A549 (cell line): ENCODE measurements at regions not wholly inside any gene's neighbourhood (a gene's known extent, or its start where the extent isn't known, plus 50 kb on each side); places are given as distances from the start of the nearest gene placed in this dataset.

Experiments used
- ATAC-seq, 2 experiments: fragments of 200-7000 bp in 1 of 2; fragments of >200 bp in 1 of 2; cut with Nextera tagmentation in 1 of 2; cut with Tn5 transposase in 1 of 2; 3 replicates each; pipeline versions ENCODE4 v1.8.0 to v1.9.1; 2018 to 2020; ENCODE audit warnings: mild to moderate bottlenecking in 1 of 2, moderate library complexity in 1 of 2
- CTCF ChIA-PET: fragments of 300-600 bp; sonication (Branson Sonifier 250); formaldehyde crosslinking; extraction: SDS; loops from one replicate; lab custom pipeline; 2021; ENCODE audit warnings: antibody characterized with exemption, inconsistent platforms; lab: Yijun Ruan, JAX
- POLR2A ChIA-PET: fragments of 350-600 bp; formaldehyde crosslinking; extraction: SDS; loops from one replicate; lab custom pipeline; 2021; ENCODE audit warnings: antibody characterized with exemption, inconsistent platforms; lab: Yijun Ruan, JAX
- DNase-seq, 2 experiments: peaks; one replicate each; pipeline versions ENCODE4 v3.0.0 to v3.0.0-alpha.2; 2011 to 2016; ENCODE audit warnings: low read depth in 1 of 2, low spot score in 1 of 2
- FAIRE-seq: peaks from 2 replicates; lab custom pipeline; 2011; peaks lifted over from hg19 to GRCh38; lab: Jason Lieb, UNC
- H3K27ac ChIP-seq, 2 experiments: fragments of >200 bp; sonication (Bioruptor Twin); formaldehyde crosslinking; 3 replicates each; pipeline ENCODE4 v1.5.1; 2016 to 2017
- H3K4me1 ChIP-seq: fragments of >200 bp; sonication (Bioruptor Twin); formaldehyde crosslinking; 3 replicates; pipeline ENCODE4 v1.6.1; 2016
- H3K4me2 ChIP-seq: fragments of >200 bp; sonication (Bioruptor Twin); formaldehyde crosslinking; 3 replicates; pipeline ENCODE4 v1.6.1; 2016
- H3K4me3 ChIP-seq: fragments of >200 bp; sonication (Bioruptor Twin); formaldehyde crosslinking; 3 replicates; pipeline ENCODE4 v1.5.1; 2016
- H3K9me3 ChIP-seq: fragments of >200 bp; sonication (Bioruptor Twin); formaldehyde crosslinking; 3 replicates; pipeline ENCODE4 v1.6.1; 2016
- BCL3 ChIP-seq: fragments of >200 bp; sonication (Bioruptor Twin); formaldehyde crosslinking; IDR thresholded peaks from 3 replicates; pipeline ENCODE4 v1.6.1; 2016
- BHLHE40 ChIP-seq: IDR thresholded peaks from 2 replicates; pipeline ENCODE4 v1.6.1; 2012; ENCODE audit warnings: low read depth, low read length, inconsistent platforms
- CBX2 ChIP-seq: fragments of 200-600 bp; sonication (generic); IDR thresholded peaks from 2 replicates; pipeline ENCODE4 v1.6.1; 2016; ENCODE audit warnings: low read depth, mild to moderate bottlenecking, borderline replicate concordance
- CBX8 ChIP-seq: fragments of 200-600 bp; sonication (generic); IDR thresholded peaks from 2 replicates; pipeline ENCODE4 v1.6.1; 2016
- CHD2 ChIP-seq: fragments of 150-350 bp; IDR thresholded peaks from 2 replicates; pipeline ENCODE4 v1.6.1; 2014; ENCODE audit warnings: low read length; ENCODE audit not compliant: partially characterized antibody
- CTCF ChIP-seq: fragments of >200 bp; sonication (Bioruptor Twin); formaldehyde crosslinking; IDR thresholded peaks from 3 replicates; pipeline ENCODE4 v1.5.1; 2016
- E2F6 ChIP-seq: IDR thresholded peaks from 2 replicates; pipeline ENCODE4 v1.6.1; 2012; ENCODE audit warnings: low read depth, borderline replicate concordance
- EHF ChIP-seq: fragments of 250-450 bp; sonication (Bioruptor Pico); IDR thresholded peaks from 2 replicates; pipeline ENCODE4 v1.5.0; 2020; ENCODE audit warnings: mild to moderate bottlenecking
- EHMT2 ChIP-seq: fragments of 200-600 bp; sonication (generic); IDR thresholded peaks from 2 replicates; pipeline ENCODE4 v1.6.1; 2016; ENCODE audit warnings: antibody characterized with exemption, low read depth, mild to moderate bottlenecking, moderate library complexity
- ELK1 ChIP-seq: fragments of 150-350 bp; IDR thresholded peaks from 2 replicates; pipeline ENCODE4 v1.6.1; 2014; ENCODE audit warnings: low read depth, mild to moderate bottlenecking, low read length
- EP300 ChIP-seq, 2 experiments: fragments of >200 bp; sonication (Bioruptor Twin); formaldehyde crosslinking; IDR thresholded peaks; 2 replicates in 1 of 2; 3 replicates in 1 of 2; pipeline ENCODE4 v1.6.1; 2016 to 2017
- FOSL2 ChIP-seq, 2 experiments: fragments of 450-650 bp in 1 of 2; fragments of >200 bp in 1 of 2; sonication (Bioruptor Twin) in 1 of 2; formaldehyde crosslinking; IDR thresholded peaks; 2 replicates each; pipeline versions ENCODE4 v1.5.0 to v1.6.1; 2016 to 2020; ENCODE audit warnings: mild to moderate bottlenecking in 1 of 2, moderate library complexity in 1 of 2
- HES2 ChIP-seq: fragments of >200 bp; sonication (Bioruptor Twin); formaldehyde crosslinking; IDR thresholded peaks from 2 replicates; pipeline ENCODE4 v1.6.1; 2016
- HOXA7 ChIP-seq: fragments of 250-450 bp; sonication (Bioruptor Pico); IDR thresholded peaks from 2 replicates; pipeline ENCODE4 v1.5.0; 2020; ENCODE audit warnings: mild to moderate bottlenecking, moderate library complexity
- KDM1A ChIP-seq: fragments of 200-600 bp; sonication (generic); IDR thresholded peaks from 2 replicates; pipeline ENCODE4 v1.6.1; 2016; ENCODE audit warnings: low read depth, mild to moderate bottlenecking
- MAFK ChIP-seq: fragments of 450-650 bp; IDR thresholded peaks from 2 replicates; pipeline ENCODE4 v1.6.1; 2014; ENCODE audit not compliant: partially characterized antibody
- MAX ChIP-seq: IDR thresholded peaks from 2 replicates; pipeline ENCODE4 v1.6.1; 2012
- PBX3 ChIP-seq: IDR thresholded peaks from 2 replicates; pipeline ENCODE4 v1.6.1; 2012
- POLR2A ChIP-seq: IDR thresholded peaks from 2 replicates; pipeline ENCODE4 v1.6.1; 2012; ENCODE audit warnings: mild to moderate bottlenecking, low read length
- RARB ChIP-seq: fragments of 250-450 bp; sonication (Bioruptor Pico); IDR thresholded peaks from 2 replicates; pipeline ENCODE4 v1.8.0; 2021; ENCODE audit warnings: mild to moderate bottlenecking, moderate library complexity
- RFX5 ChIP-seq: fragments of 450-650 bp; IDR thresholded peaks from 2 replicates; pipeline ENCODE4 v1.7.1; 2014; ENCODE audit warnings: antibody characterized with exemption, mild to moderate bottlenecking, moderate library complexity
- TP53 ChIP-seq: fragments of 250-450 bp; sonication (Bioruptor Pico); IDR thresholded peaks from 2 replicates; pipeline ENCODE4 v1.5.0; 2021; ENCODE audit warnings: mild to moderate bottlenecking, moderate library complexity
- ZC3H11A ChIP-seq: fragments of 450-650 bp; IDR thresholded peaks from 2 replicates; pipeline ENCODE4 v1.6.1; 2014; ENCODE audit warnings: antibody characterized with exemption, mild to moderate bottlenecking
- ZFP36 ChIP-seq: fragments of 450-650 bp; IDR thresholded peaks from 2 replicates; pipeline ENCODE4 v1.6.1; 2014; ENCODE audit warnings: borderline replicate concordance; ENCODE audit not compliant: partially characterized antibody
- ZSCAN20 ChIP-seq: fragments of 250-450 bp; sonication (Bioruptor Pico); IDR thresholded peaks from 2 replicates; pipeline ENCODE4 v1.8.0; 2022; ENCODE audit warnings: mild to moderate bottlenecking, moderate library complexity
- WGBS: methylation state at CpG from one replicate; pipeline ENCODE4 v1.1.6; 2017; ENCODE audit errors: missing lambda C conversion rate; 5-methylcytosine and 5-hydroxymethylcytosine counted together

- no peak for TF ChIP-seq E2F6
- TF ChIP-seq ZFP36: no peak
- no peak for TF ChIP-seq MAX
- no peak for TF ChIP-seq POLR2A
- TF ChIP-seq EP300 (IDR thresholded peaks at IDR 0.05): no peak
- no peak for TF ChIP-seq RFX5
- TF ChIP-seq HES2: no peak
- TF ChIP-seq, all 56 proteins: peak for 0
These were observed 107.3 kb downstream of the NTMT2 start (continued) for GRCh38 chr1:170252851-170253579.

GRCh38 chr1:170254371-170254770 lies 108.6 kb downstream of the NTMT2 start:
- WGBS: 41% methylated on average over 3 of the region's 3 CpGs
- Histone ChIP-seq H3K9me3 (no peaks in the 10 kb centered on the region), H3K4me3 (no peak overlapping the region)
- ATAC-seq: no peak
- TF ChIP-seq FOSL2 (IDR thresholded peaks at IDR 0.05) (no peak), FOSL2 (CRISPR knock-in tag; IDR thresholded peaks at IDR 0.05) (no peak), MAFK (no peak), KDM1A (no peak), ELK1 (no peak), RARB (no peak), BCL3 (no peak), CHD2 (no peak), BHLHE40 (no peak), ZC3H11A (no peak)
- TF ChIP-seq, all 56 proteins: peak for 0
- DNase-seq (no peak), FAIRE-seq (no peak)
- ChIA-PET POLR2A (no interaction called here), CTCF (interaction anchor here (0.7 kb wide), 1 partner anchor 1918 kb away, joined by 3 read pairs; no protein-coding TSS in a partner anchor)
- H3K27ac ChIP-seq: no peak overlapping the region
- no peaks in the 10 kb centered on the region for H3K4me1 ChIP-seq
- no peak overlapping the region for H3K4me2 ChIP-seq

- no peak for TF ChIP-seq CBX8
- no peak for TF ChIP-seq ZSCAN20 (CRISPR knock-in tag)
- no peak for TF ChIP-seq MAX
- TF ChIP-seq HOXA7: no peak
- no peak for TF ChIP-seq PBX3
- no peak for TF ChIP-seq CBX2
- TF ChIP-seq TP53 (CRISPR knock-in tag): no peak
- no peak for TF ChIP-seq EHMT2
- no peak for TF ChIP-seq EHF
- TF ChIP-seq CTCF: no peak
- TF ChIP-seq, all 56 proteins: peak for 0
- ChIA-PET POLR2A (no interaction called here), CTCF (no interaction called here)
- FAIRE-seq (no peak), DNase-seq (no peak), ATAC-seq (no peak)
- no peaks in the 10 kb centered on the region for H3K4me1 ChIP-seq
- WGBS: 30% methylated on average over 5 of the region's 5 CpGs
- H3K9me3 ChIP-seq: no peaks in the 10 kb centered on the region
- no peak overlapping the region for H3K4me2 ChIP-seq
- H3K4me3 ChIP-seq: no peak overlapping the region
- H3K27ac ChIP-seq: no peak overlapping the region
These were observed 115.9 kb downstream of the NTMT2 start for GRCh38 chr1:170261669-170262068.
